ENCODE measurements at regions not wholly inside any gene's neighbourhood (a gene's known extent, or its start where the extent isn't known, plus 50 kb on each side); places are given as distances from the start of the nearest gene placed in this dataset.

- no peak overlapping the region for H4K5ac ChIP-seq (ENCODE audit: insufficient read length, low read depth, low read length)
- Mint-ChIP-seq H3K27ac (peak overlapping the region in 2 of 3 experiments; percentile 28 to 34; a peak in 1 of 7 replicates), H3K4me1 (peaks cover 18 to 20% of the 10 kb centered on the region in 2 experiments), H3K9me3 (no peaks in the 10 kb centered on the region), H3K36me3 (ENCODE audit: insufficient read depth in 1 of 3, low read depth in 3 of 3) (no peaks in the 10 kb centered on the region), H3K4me3 (no peak overlapping the region), H3K27me3 (ENCODE audit: low read depth) (no peaks in the 10 kb centered on the region)
- H3K4me2 ChIP-seq (ENCODE audit: insufficient read depth, insufficient read length, low read length): no peak overlapping the region
- no peaks in the 10 kb centered on the region for H3K9me3 ChIP-seq (ENCODE audit: control insufficient read depth, low read depth, low read length)
- no peak overlapping the region for H4K8ac ChIP-seq (replicated peaks; ENCODE audit: insufficient read length, low read depth, low read length)
- H3K18ac ChIP-seq (ENCODE audit: insufficient read length, low read depth, low read length): no peak overlapping the region
- no peak overlapping the region for H4K91ac ChIP-seq (ENCODE audit: insufficient read length, low read depth, low read length)
- H4K20me1 ChIP-seq (ENCODE audit: control insufficient read depth, insufficient read depth, insufficient read length): no peaks in the 10 kb centered on the region
- no peak overlapping the region for H2BK120ac ChIP-seq (ENCODE audit: low read depth, low read length, poor library complexity, severe bottlenecking)
- no peaks in the 10 kb centered on the region; the same call in 1 of the 2 replicates for H3K4me1 ChIP-seq (ENCODE audit: insufficient read depth, low read length)
- H3K14ac ChIP-seq (ENCODE audit: insufficient read depth, low read length): no peak overlapping the region
- H2AK5ac ChIP-seq (ENCODE audit: insufficient read length, low read length): no peak overlapping the region
- no peak for DNase-seq
- no peaks in the 10 kb centered on the region for H3K27me3 ChIP-seq (ENCODE audit: insufficient read depth, low read length)
- H3K56ac ChIP-seq (ENCODE audit: insufficient read length, low read depth, low read length): no peak overlapping the region
- H3K4ac ChIP-seq (ENCODE audit: low read depth, low read length): no peak overlapping the region
- no peaks in the 10 kb centered on the region for H3K23me2 ChIP-seq (ENCODE audit: insufficient read length, low read depth, low read length, poor library complexity, severe bottlenecking)
- H3T11ph ChIP-seq (ENCODE audit: low read length): no peak overlapping the region
- H3K27ac ChIP-seq (ENCODE audit: insufficient read length, low read depth, low read length): no peak overlapping the region
- no peak overlapping the region for H3K9ac ChIP-seq (ENCODE audit: extremely low read depth, insufficient read length, low read length)
- no peak overlapping the region for H2BK15ac ChIP-seq (ENCODE audit: low read depth, low read length)
- no peak overlapping the region for H2AFZ ChIP-seq (ENCODE audit: low read length)
- no peak overlapping the region for H3K23ac ChIP-seq (ENCODE audit: insufficient read length, low read depth, low read length)
- TF ChIP-seq, protein P1, sequence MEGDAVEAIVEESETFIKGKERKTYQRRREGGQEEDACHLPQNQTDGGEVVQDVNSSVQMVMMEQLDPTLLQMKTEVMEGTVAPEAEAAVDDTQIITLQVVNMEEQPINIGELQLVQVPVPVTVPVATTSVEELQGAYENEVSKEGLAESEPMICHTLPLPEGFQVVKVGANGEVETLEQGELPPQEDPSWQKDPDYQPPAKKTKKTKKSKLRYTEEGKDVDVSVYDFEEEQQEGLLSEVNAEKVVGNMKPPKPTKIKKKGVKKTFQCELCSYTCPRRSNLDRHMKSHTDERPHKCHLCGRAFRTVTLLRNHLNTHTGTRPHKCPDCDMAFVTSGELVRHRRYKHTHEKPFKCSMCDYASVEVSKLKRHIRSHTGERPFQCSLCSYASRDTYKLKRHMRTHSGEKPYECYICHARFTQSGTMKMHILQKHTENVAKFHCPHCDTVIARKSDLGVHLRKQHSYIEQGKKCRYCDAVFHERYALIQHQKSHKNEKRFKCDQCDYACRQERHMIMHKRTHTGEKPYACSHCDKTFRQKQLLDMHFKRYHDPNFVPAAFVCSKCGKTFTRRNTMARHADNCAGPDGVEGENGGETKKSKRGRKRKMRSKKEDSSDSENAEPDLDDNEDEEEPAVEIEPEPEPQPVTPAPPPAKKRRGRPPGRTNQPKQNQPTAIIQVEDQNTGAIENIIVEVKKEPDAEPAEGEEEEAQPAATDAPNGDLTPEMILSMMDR (conservative IDR thresholded peaks at IDR 0.05): no peak
- H2BK5ac ChIP-seq (ENCODE audit: insufficient read length, low read length): no peak overlapping the region
- H3K79me1 ChIP-seq (ENCODE audit: insufficient read depth, low read depth, low read length, poor library complexity, severe bottlenecking): no peaks in the 10 kb centered on the region
- WGBS (ENCODE audit: extremely low coverage, insufficient read length, low lambda C conversion rate): no CpG with 5 or more reads among the region's 1 CpG
- H2BK12ac ChIP-seq (ENCODE audit: insufficient read length, low read depth, low read length): no peak overlapping the region
- H3K79me2 ChIP-seq (ENCODE audit: insufficient read depth, low read length): no peaks in the 10 kb centered on the region
- H2BK20ac ChIP-seq (ENCODE audit: low read depth, low read length, poor library complexity, severe bottlenecking): no peak overlapping the region
Observed at GRCh38 chr14:48723841-48724495, 862.2 kb downstream of the RPS29 start.

Data from H9 (cell line).